ENCODE measurements at regions not wholly inside any gene's neighbourhood (a gene's known extent, or its start where the extent isn't known, plus 50 kb on each side); places are given as distances from the start of the nearest gene placed in this dataset.

GRCh38 chr2:65842104-65842503, 409.7 kb upstream of the SPRED2 start:
- Histone ChIP-seq H2AFZ (ENCODE audit: low read depth, low read length) (no peak overlapping the region), H3K27me3 (ENCODE audit: insufficient read depth, low read length, poor library complexity) (no peaks in the 10 kb centered on the region), H3K27ac (ENCODE audit: low read length) (no peak overlapping the region), H3K4me2 (ENCODE audit: insufficient read depth, low read length) (no peak overlapping the region), H3K9ac (ENCODE audit: low read depth, low read length) (no peak overlapping the region), H3K4me1 (ENCODE audit: insufficient read depth, low read length) (no peaks in the 10 kb centered on the region), H3K4me3 (ENCODE audit: low read depth in 1 of 2, low read length in 2 of 2) (no peak overlapping the region), H4K20me1 (ENCODE audit: insufficient read depth, low read length) (no peaks in the 10 kb centered on the region), H3K9me3 (ENCODE audit: insufficient read depth, low read length, severe bottlenecking) (no peaks in the 10 kb centered on the region), H3K79me2 (ENCODE audit: insufficient read depth, low read length) (no peaks in the 10 kb centered on the region), H3K36me3 (ENCODE audit: insufficient read depth, low read length) (no peaks in the 10 kb centered on the region)
- no peak for TF ChIP-seq CTCF (IDR thresholded peaks at IDR 0.05; ENCODE audit: borderline replicate concordance, extremely low read depth, low read length, poor library complexity, severe bottlenecking)
- no peak for TF ChIP-seq EZH2 (IDR thresholded peaks at IDR 0.05; ENCODE audit: borderline replicate concordance, low read depth, low read length, severe bottlenecking)
- ATAC-seq (ENCODE audit: insufficient read depth, low read depth): no peak
- DNase-seq: no peak

GRCh38 chr2:65835975-65836549, 403.7 kb upstream of the SPRED2 start:
- DNase-seq: no peak
- no peaks in the 10 kb centered on the region for H3K9me3 ChIP-seq (ENCODE audit: insufficient read depth, low read length, severe bottlenecking)

GRCh38 chr2:65834771-65835475, 402.5 kb upstream of the SPRED2 start:
- DNase-seq: no peak
- no peak overlapping the region for H3K4me3 ChIP-seq (ENCODE audit: low read depth in 1 of 2, low read length in 2 of 2)
- H2AFZ ChIP-seq (ENCODE audit: low read depth, low read length): no peak overlapping the region
- TF ChIP-seq EZH2 (IDR thresholded peaks at IDR 0.05; ENCODE audit: borderline replicate concordance, low read depth, low read length, severe bottlenecking): no peak
- no peak for TF ChIP-seq CTCF (IDR thresholded peaks at IDR 0.05; ENCODE audit: borderline replicate concordance, extremely low read depth, low read length, poor library complexity, severe bottlenecking)
- H3K4me2 ChIP-seq (ENCODE audit: insufficient read depth, low read length): no peak overlapping the region
- H3K4me1 ChIP-seq (ENCODE audit: insufficient read depth, low read length): no peaks in the 10 kb centered on the region
- H3K27me3 ChIP-seq (ENCODE audit: insufficient read depth, low read length, poor library complexity): peaks cover 20% of the 10 kb centered on the region
- no peaks in the 10 kb centered on the region for H3K9me3 ChIP-seq (ENCODE audit: insufficient read depth, low read length, severe bottlenecking)
- no peaks in the 10 kb centered on the region for H3K36me3 ChIP-seq (ENCODE audit: insufficient read depth, low read length)
- no peak overlapping the region for H3K27ac ChIP-seq (ENCODE audit: low read length)
- H3K79me2 ChIP-seq (ENCODE audit: insufficient read depth, low read length): no peaks in the 10 kb centered on the region
- no peak overlapping the region for H3K9ac ChIP-seq (ENCODE audit: low read depth, low read length)
- no peak for ATAC-seq (ENCODE audit: insufficient read depth, low read depth)
- no peaks in the 10 kb centered on the region for H4K20me1 ChIP-seq (ENCODE audit: insufficient read depth, low read length)

More at GRCh38 chr2:65835975-65836549, 403.7 kb upstream of the SPRED2 start:
- no peak overlapping the region for H3K4me3 ChIP-seq (ENCODE audit: low read depth in 1 of 2, low read length in 2 of 2)
- H3K27ac ChIP-seq (ENCODE audit: low read length): no peak overlapping the region
- H4K20me1 ChIP-seq (ENCODE audit: insufficient read depth, low read length): no peaks in the 10 kb centered on the region
- ATAC-seq (ENCODE audit: insufficient read depth, low read depth): no peak
- no peaks in the 10 kb centered on the region for H3K4me1 ChIP-seq (ENCODE audit: insufficient read depth, low read length)
- H3K27me3 ChIP-seq (ENCODE audit: insufficient read depth, low read length, poor library complexity): peaks cover 20% of the 10 kb centered on the region
- no peak overlapping the region for H3K9ac ChIP-seq (ENCODE audit: low read depth, low read length)
- no peaks in the 10 kb centered on the region for H3K36me3 ChIP-seq (ENCODE audit: insufficient read depth, low read length)
- no peak overlapping the region for H3K4me2 ChIP-seq (ENCODE audit: insufficient read depth, low read length)
- TF ChIP-seq CTCF (IDR thresholded peaks at IDR 0.05; ENCODE audit: borderline replicate concordance, extremely low read depth, low read length, poor library complexity, severe bottlenecking): no peak
- no peak for TF ChIP-seq EZH2 (IDR thresholded peaks at IDR 0.05; ENCODE audit: borderline replicate concordance, low read depth, low read length, severe bottlenecking)
- H2AFZ ChIP-seq (ENCODE audit: low read depth, low read length): no peak overlapping the region
- no peaks in the 10 kb centered on the region for H3K79me2 ChIP-seq (ENCODE audit: insufficient read depth, low read length)
